ENCODE measurements at regions not wholly inside any gene's neighbourhood (a gene's known extent, or its start where the extent isn't known, plus 50 kb on each side); places are given as distances from the start of the nearest gene placed in this dataset.

- Histone ChIP-seq H3K4me3 (replicated peaks; ENCODE audit: low read depth, low read length) (no peak overlapping the region), H3K27me3 (replicated peaks; ENCODE audit: control insufficient read depth, insufficient read depth, low read length) (no peaks in the 10 kb centered on the region; the same call in 1 of the 2 replicates), H3K36me3 (ENCODE audit: control insufficient read depth, insufficient read depth, low read length) (no peaks in the 10 kb centered on the region)
- DNase-seq (ENCODE audit: extremely low read depth, insufficient read length): no peak
- no peak for TF ChIP-seq CTCF (IDR thresholded peaks at IDR 0.05; ENCODE audit: insufficient read depth, low read length, poor library complexity, severe bottlenecking)
Measured at GRCh38 chr2:239576784-239577685, 176.2 kb upstream of the HDAC4 start.

GRCh38 chr2:239575931-239576445 is 175.2 kb upstream of the HDAC4 start:
- no peaks in the 10 kb centered on the region for H3K36me3 ChIP-seq (ENCODE audit: control insufficient read depth, insufficient read depth, low read length)
- H3K4me3 ChIP-seq (replicated peaks; ENCODE audit: low read depth, low read length): no peak overlapping the region
- no peak for DNase-seq (ENCODE audit: extremely low read depth, insufficient read length)
- H3K27me3 ChIP-seq (replicated peaks; ENCODE audit: control insufficient read depth, insufficient read depth, low read length): no peaks in the 10 kb centered on the region; the same call in 1 of the 2 replicates
- TF ChIP-seq CTCF (IDR thresholded peaks at IDR 0.05; ENCODE audit: insufficient read depth, low read length, poor library complexity, severe bottlenecking): no peak

- no peaks in the 10 kb centered on the region; the same call in 1 of the 2 replicates for H3K27me3 ChIP-seq (replicated peaks; ENCODE audit: control insufficient read depth, insufficient read depth, low read length)
- H3K4me3 ChIP-seq (replicated peaks; ENCODE audit: low read depth, low read length): no peak overlapping the region
- no peak for TF ChIP-seq CTCF (IDR thresholded peaks at IDR 0.05; ENCODE audit: insufficient read depth, low read length, poor library complexity, severe bottlenecking)
- no peak for DNase-seq (ENCODE audit: extremely low read depth, insufficient read length)
- H3K36me3 ChIP-seq (ENCODE audit: control insufficient read depth, insufficient read depth, low read length): no peaks in the 10 kb centered on the region
Measured at GRCh38 chr2:239574434-239575156, 173.8 kb upstream of the HDAC4 start.

- no peak for TF ChIP-seq CTCF (IDR thresholded peaks at IDR 0.05; ENCODE audit: insufficient read depth, low read length, poor library complexity, severe bottlenecking)
- no peak for DNase-seq (ENCODE audit: extremely low read depth, insufficient read length)
- no peak overlapping the region for H3K4me3 ChIP-seq (replicated peaks; ENCODE audit: low read depth, low read length)
- no peaks in the 10 kb centered on the region; the same call in 1 of the 2 replicates for H3K27me3 ChIP-seq (replicated peaks; ENCODE audit: control insufficient read depth, insufficient read depth, low read length)
- no peaks in the 10 kb centered on the region for H3K36me3 ChIP-seq (ENCODE audit: control insufficient read depth, insufficient read depth, low read length)
Measured at GRCh38 chr2:239574054-239574433, 173.2 kb upstream of the HDAC4 start.

GRCh38 chr2:239570971-239571520 is 170.2 kb upstream of the HDAC4 start:
- no peaks in the 10 kb centered on the region; the same call in 1 of the 2 replicates for H3K27me3 ChIP-seq (replicated peaks; ENCODE audit: control insufficient read depth, insufficient read depth, low read length)
- H3K36me3 ChIP-seq (ENCODE audit: control insufficient read depth, insufficient read depth, low read length): no peaks in the 10 kb centered on the region
- no peak for DNase-seq (ENCODE audit: extremely low read depth, insufficient read length)
- no peak for TF ChIP-seq CTCF (IDR thresholded peaks at IDR 0.05; ENCODE audit: insufficient read depth, low read length, poor library complexity, severe bottlenecking)
- no peak overlapping the region for H3K4me3 ChIP-seq (replicated peaks; ENCODE audit: low read depth, low read length)

Data from GM06990 (cell line).